HG02870 (cell line): ENCODE measurements at regions not wholly inside any gene's neighbourhood (a gene's known extent, or its start where the extent isn't known, plus 50 kb on each side); places are given as distances from the start of the nearest gene placed in this dataset.

Source experiments
- ATAC-seq: cut with Tn5 transposase; IDR thresholded peaks from one replicate; pipeline ENCODE4 v1.9.1; 2021; ENCODE audit warnings: mild to moderate bottlenecking, moderate library complexity; ENCODE audit not compliant: unreplicated experiment

DNA sequence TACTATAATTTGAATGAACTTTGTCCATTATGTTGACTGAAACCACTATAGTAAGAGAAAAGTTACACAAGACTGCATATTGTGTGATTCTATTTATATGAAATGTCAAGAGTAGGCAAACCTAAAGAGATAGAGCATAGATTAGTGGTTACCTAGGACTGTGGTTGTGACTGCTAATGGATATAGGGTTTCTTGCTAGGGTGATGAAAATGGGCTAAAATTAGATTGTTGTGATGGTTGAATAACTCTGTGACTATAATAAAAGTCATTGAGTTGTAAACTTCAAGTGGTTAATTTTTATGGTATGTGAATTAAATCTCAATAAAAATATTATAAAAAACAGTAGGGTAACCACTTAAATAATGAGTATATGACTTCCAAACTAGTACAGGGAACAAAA, 142.9 kb upstream of the AHR start:
- no peak for ATAC-seq

DNA sequence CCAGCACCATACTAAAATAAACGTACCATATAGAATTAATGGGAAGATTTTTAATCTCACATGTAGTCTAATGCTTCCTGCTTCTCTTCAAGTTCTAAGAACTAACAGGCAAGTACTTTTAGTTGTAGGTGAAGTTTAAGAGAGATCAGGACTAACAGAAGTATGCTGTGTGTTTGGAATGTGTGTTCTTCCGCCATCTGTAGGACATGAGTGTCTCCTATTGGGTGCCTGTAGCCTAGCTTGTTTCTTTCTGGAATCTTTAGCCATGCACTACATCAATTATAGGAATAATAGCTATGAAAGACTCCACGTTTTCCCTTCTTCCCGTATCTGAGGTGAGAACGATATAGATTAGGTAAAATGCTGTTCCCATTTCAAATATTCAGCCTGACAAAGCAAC, 140.2 kb upstream of the AHR start:
- ATAC-seq: no peak

DNA sequence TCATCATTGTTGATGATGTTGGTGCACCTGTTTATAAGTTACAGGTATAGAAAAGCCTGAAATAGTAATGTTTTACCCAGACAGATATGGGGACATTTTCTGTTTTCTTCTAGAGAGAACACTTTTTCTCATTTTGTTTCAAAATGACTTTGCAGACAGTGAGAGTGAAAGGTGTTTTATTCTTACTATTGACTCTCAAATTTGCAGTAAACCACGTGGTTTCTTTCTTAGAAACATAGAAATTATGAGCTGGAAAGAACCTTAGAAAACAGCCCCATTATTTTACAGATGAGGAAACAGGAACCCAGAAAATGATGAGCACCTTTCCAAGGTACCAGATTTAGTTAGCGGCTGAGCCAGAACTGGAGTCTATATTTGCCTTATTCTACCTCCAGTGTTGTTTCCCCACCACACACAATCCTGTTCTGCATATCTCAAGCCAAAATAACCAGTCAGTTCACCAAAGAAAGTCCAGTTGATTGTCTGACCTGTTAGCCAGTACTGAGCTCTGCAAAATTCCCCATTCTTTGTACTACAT, 138.9 kb upstream of the AHR start:
- ATAC-seq: peak; percentile 88

DNA sequence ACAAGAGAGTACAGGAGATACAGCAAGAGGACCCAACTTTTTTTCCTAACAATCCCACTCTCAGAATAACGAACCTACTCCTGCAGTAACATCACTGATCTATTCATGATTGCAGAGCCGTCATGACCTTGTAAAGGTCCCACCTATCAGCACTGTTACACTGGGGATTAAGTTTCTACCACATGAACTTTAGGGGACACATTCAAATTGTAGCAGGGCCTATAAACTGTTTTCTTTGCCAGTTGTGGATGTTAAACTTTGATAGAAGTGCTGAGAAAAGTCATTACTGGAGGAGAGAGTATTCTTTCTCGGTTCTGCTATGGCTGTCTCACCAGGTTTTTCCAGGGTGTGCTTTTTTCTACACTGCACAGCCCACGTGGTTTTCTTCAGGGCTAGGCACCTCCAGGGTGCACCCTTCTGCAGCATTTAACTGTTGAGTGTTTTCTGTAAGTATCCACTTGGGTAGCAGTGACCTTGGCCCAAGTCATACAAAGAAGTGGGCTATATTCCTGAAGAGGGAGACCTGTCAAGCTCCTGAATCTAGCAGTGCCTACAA, 131.6 kb upstream of the AHR start:
- peak; percentile 83 for ATAC-seq

DNA sequence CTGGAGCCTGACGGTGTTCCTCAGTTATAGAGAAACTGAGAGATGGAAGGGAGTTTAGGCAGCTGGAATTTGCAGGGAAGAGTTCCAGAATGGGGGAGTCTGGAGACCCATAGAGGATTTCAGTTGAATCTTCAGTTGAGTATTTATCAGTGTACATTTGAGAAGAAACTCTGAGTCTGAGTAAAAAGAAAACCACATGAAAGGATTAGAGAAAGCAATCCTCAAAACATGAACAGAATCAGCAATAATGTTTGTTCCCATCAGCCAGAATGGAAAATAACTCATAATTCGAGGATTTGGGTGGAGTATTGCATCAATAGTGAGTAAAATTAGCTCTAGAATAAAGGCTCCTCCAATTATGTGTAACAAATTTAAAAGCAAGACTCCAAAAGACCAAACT, 130.0 kb upstream of the AHR start:
- peak; percentile 40 for ATAC-seq

DNA sequence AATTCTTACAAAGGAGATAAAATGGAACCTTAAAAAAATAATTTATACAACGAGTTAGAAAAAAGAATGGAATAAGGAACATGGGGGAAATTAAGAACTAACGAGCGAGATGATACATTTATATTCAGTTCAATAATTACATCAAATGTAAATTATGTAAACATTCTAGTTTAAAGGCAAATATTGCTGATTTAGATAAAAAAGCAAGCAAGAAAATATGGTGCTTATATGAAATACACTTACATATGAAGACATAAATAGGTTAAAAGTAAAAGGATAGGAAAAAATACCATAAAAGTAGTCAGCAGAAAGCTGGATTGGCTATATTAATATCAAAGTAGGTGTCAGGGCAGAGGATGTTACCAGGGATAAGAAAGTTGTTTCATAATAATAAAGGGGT, 127.0 kb upstream of the AHR start:
- no peak for ATAC-seq

DNA sequence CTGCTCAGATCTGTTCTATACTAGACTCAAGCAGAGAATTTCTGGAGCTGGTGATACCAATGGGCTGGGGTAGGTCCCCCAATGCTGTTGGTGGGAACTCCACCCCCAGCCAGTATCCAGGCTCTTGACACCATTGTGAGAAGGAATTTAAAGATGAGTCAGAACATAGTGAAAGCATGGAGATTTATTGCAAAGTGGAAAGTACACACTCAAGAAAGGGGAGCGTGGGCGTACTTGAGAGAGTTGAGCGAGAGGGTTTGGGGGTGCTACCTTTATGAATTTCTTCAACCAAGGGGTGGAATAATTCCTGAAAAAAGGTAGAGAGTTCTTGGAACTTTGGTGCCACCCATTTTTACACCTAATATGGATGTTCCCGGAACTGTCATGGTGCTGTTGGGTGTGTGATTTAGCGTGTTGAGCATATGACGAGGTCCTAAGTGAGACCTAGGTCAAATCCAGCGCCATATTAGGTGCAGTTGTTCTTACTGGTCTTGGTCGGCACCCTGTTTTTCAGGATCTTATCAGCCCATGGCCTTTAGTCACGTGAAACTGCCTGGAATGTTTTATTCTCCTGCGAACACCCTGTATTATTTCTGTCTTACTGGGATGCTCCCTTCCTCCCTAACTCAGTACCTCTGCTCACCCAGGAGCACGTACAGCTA, 122.0 kb upstream of the AHR start:
- ATAC-seq: no peak

DNA sequence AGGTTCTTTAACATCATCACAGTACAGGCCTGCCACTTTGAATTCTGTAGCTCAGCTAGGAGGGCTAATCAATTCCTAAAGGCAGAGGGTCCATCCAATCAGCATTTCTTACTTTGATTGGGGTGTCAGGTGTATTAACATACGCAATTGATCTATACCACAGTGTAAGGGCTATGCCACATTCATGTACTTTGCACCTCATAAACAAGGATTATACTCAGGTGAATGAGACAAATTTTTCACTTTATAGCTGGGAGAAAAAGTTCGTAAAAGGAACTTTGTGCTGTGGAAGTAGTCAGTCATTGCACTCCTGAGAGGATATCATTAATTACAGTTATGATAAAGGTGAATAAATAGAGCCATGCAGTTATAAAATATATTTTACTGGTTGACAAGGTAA, 119.9 kb upstream of the AHR start:
- no peak for ATAC-seq

DNA sequence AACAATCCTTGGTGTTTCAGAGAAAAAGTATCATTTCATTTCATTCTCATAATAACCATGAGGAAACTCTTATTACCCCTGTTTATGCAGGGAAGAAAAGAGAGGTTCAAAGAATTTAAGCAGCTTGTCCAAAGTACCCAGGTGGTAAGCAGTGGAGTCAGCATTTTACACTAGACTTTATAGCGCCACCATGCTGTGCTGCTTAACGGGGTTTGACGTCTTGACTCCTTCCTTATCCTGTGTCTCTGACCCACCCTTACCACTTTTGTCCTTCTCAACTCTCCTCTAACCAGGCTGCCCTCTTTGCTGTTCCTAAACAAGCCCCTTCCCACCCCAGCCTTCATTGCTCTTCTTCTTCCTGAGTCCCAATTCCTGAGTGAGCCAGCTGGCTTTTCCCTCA, 117.0 kb upstream of the AHR start:
- ATAC-seq: no peak

DNA sequence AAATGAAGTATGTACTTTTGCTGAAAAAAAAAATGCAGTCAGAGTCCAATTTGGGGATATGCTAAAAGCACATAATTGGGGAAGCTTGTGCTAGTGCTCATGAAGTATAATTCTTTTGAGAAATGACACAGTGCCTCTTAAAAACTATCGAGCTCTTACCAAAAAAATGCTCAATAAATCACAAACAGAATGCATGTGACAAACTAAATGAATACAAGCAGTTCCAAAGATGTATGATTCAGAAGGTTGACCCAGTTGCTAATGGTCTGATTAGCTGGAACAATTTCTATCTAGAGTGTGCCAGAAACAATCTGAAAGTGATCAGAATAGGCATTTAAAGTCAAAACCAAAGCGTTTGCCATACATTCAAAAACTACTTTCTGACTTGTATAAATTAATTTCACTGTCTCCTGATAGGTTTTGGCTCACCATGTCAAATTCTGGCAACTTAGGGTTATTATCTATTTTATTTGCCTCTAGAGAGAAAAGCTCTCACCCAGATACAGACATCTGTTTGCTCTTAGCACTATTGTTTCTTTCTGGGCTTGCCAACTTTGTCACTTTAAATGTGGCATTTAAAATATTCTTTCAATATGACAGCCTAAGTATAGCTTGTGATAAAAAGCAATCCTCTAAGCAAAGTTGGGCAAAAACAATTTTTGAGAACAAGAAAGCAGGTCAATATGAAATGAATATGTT, 114.7 kb upstream of the AHR start:
- ATAC-seq: no peak

DNA sequence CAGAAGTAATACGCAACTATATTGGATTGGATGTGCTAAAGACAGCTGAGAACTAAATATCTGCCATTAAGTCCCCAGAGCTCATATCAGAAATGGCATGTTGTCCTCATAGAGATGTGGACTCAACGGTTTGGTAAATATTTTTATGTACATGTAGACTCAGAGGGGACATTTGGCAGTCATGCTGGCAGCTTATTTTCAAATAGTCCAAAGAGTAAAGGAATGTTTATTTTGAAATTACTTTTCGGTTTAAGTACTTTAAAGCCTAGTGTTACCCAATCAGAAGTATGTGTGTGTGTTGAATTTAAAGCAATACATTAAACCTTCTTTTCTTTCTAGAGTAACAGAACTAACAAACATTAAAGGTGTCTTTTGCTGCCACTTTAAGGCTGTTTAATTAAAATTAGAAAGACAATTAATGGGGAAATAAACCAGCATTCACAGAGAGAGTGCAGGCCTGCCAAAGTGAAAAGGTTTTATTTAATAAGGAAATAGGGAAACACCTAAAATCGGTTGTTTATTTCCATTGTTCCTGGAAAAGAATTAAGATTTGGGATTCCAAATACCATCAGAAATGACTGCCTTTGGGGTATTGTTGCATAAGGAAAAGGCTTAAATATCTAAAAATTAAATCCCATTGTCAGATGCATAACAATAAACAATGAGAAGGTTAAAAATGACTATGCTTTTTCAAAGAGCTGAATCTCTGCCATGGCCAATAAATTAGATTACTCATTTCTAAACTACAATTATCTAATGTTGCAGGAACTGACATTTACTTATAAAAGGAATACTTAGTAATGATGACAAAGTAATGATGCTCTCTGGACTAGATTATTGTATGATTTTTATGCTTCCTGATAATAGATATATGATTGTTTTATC, 113.4 kb upstream of the AHR start:
- peak; percentile 24 for ATAC-seq

DNA sequence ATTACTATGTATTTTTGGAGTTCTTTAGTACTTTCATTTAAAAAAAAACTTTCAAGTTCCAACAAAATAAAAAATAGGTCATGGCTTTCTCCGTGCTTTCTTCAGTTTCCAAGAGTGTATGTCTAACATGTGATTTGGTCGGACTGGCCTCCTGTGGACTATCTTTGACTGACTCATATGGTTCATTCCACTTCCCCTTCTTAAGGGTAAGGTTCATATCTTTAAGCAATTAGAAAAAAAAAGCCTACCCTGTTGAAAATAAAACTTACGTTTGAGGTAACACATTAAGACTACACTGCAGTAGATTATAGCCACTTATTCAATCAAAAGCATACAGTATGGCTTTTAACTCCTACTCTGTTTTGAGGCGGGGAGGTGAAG, 112.8 kb upstream of the AHR start:
- ATAC-seq: peak; percentile 99

DNA sequence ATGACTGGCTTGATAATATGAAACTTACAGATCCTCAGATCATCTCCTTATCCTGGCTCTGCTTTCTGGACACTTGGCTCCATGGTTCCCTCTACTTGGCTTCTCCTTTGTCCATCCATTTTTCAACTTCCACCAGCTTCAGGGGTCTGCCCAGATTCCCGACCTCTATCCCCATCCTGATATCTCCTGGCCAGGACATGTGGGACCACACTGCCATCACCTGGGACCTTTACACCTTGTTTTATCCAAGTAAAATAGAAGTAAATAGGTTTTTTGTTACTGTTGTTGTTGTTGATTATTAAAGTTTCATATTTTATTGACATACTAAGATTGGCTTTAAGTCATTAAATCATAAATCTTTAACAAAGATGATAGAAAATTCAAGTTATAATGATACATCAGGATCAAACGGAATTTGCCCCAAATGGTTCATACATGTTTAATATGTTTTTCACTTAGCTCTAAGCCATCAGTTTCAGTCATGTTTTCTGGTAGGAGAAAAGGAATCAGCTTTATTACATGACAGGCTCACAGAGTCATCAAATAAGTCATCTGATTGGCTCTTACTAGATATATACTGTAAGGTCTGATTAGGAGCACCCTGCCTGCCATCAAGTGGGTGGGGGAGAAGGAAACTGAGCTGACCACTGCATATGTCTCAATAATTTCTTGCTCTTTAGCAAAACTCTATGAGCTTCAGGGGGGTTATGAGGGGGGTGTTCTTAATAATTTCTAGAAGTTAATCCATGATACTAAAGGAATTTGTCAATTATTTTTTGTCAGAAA, 111.5 kb upstream of the AHR start:
- ATAC-seq: no peak

DNA sequence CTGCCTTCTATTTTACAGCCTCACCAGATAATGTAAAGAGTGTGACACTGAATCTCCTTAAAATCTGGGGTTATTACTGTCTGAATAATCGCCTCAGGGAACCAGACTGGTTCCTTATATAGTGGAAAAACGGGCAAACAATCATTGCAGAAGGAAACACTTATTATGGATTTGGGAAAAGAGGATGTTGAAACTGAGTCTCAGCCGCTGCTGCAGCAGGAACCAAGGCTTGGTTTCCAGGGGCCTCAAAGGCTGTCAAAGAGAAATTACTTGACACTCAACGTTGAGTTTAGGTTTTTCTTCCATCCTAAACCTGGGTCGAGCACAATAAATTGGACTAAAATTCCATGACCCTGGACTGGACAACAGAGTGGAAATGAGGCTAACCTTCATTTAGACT, 103.8 kb upstream of the AHR start:
- ATAC-seq: no peak

DNA sequence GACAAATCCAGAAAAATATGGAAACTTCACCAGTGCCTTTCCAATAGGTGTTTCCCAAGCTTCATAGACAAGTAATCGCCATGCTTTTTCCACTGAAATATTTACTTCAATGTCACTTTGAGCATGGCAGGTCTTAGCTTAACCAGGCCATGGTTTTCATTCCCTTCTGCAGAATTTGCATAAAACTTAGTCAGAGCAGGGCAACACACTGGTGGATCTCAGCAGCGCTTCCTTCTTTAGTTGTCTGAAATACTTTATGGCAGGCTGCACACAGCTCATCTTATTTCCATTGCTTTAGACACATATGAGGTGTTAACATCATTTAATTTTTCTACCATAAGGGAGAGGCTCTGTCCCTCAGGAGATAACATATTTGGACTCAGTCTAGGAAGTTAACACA, 102.9 kb upstream of the AHR start:
- peak; percentile 93 for ATAC-seq

DNA sequence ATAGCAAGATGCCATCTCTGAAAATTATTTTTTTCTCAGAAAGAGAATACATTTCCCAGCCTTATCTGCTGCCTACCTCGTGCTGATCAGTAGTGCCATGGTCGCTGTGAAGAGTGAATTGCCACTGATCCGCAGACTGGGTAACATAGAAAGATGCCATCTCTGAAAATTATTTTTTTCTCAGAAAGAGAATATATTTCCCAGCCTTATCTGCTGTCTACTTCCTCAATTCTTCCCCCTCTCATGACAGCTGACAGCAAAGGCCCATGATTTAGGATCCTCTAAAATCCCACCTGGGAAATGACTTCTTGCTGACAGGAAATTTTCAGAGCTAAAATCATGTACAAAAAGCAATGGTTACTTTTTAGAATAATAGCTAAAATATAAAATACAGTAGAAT, 92.5 kb upstream of the AHR start:
- no peak for ATAC-seq

DNA sequence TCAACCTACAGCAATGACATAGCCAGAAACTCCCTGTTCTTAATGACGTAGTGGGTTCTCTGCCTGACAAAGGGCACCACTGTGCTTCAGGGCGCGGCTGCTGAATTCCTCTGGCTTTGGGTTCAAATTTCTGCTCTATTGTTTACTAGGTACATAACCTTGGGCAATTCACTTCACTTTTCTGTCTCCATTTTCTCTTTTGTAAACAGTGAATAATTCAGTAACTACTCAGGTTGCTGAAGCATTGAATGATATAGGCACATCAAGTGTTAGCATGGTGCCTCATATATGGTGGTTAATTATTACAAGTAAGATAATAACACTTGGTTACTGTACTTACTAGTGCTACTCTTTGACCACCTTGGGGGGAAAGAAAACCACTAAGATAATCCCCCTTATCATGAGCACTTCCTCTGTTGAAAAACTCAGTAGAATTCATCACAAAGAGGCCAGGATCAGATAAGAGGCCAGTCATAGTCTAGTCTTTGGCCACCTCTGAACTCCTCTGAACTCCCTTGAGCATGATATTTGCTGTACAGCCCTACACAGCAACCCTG, 92.0 kb upstream of the AHR start:
- no peak for ATAC-seq

DNA sequence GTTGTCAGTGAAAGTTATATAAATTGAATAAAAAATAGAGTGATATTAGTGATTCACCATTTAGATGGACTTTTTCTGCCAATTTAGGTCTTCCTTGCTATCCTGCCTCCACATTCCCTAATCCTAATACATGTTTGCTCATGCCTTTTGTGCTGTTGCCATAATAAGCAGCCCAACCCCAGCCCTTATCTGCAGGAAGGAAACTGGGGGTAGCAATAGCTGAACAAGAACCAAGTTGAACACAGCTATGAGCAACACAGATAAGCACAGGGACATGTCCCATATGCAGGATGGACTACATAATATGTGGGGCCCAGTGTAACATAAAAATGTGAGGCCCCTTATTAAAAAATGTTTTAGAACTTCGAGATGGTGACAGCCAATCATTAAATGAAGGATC, 91.2 kb upstream of the AHR start:
- no peak for ATAC-seq

DNA sequence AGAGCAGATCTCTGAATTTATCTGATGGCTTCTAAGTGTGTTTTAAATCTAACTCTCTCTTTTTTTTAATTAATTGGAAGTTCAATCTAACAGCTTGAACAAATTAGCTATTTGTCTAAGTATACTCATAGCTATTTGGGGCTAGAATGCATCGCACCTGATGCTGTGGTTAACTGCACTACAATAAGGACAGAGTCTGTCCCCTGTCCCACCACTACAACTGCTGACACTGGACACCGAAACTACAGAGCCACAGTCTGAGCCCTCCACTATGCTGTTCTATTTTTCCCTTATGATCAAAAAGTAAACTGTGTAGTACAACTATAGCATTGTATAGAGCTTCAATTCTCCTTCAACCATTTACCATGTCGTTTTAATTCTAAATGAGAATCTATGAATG, 89.4 kb upstream of the AHR start:
- ATAC-seq: no peak

DNA sequence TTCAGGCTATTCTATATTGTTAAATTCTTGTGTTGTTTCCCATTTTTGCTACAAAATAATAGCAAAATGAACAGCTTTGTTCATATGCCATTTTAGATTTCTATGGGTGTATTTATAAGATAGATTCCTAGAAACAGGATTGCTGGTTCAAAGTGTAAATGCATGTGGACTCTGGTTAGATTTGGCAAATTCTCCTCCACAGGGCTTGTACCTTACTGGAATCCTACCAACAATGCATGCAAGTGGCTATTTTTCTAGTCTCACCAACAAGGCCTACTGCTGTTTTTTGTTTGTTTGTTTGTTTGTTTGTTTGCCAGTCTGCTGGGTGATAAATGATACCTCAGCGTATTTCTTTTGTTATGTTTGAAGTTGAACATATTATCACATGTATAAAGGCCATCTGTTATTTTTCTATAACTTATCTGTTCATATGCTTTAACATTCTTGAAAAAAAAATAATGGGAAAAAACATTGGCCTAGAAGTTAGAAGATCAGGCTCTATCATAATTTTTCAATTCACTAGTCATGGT, 87.1 kb upstream of the AHR start:
- no peak for ATAC-seq
